SU-DHL-6 (cell line): ENCODE measurements at regions not wholly inside any gene's neighbourhood (a gene's known extent, or its start where the extent isn't known, plus 50 kb on each side); places are given as distances from the start of the nearest gene placed in this dataset.

Experiments used
- H2AFZ ChIP-seq: fragments of 200-600 bp; sonication (generic); 2 replicates; pipeline ENCODE4 v1.6.1; 2014; ENCODE audit warnings: low read depth, mild to moderate bottlenecking, moderate library complexity, mixed read lengths, antibody characterized with exemption, low read length; ENCODE audit not compliant: severe bottlenecking
- H3F3A ChIP-seq: fragments of 200-600 bp; shearing (Covaris generic); 2 replicates; pipeline ENCODE4 v1.6.0; 2016; ENCODE audit warnings: antibody characterized with exemption, mild to moderate bottlenecking; ENCODE audit not compliant: insufficient read depth
- H3K27ac ChIP-seq: fragments of 200-600 bp; sonication (generic); 2 replicates; pipeline ENCODE4 v1.5.1; 2016; ENCODE audit warnings: low read depth, mild to moderate bottlenecking, low read length, moderate library complexity, mixed read lengths
- H3K27me3 ChIP-seq: fragments of 200-600 bp; sonication (generic), shearing (Covaris generic); 2 replicates; pipeline ENCODE4 v1.6.0; 2014; ENCODE audit warnings: mild to moderate bottlenecking, low read length
- H3K36me3 ChIP-seq: fragments of 200-600 bp; sonication (generic); 2 replicates; pipeline ENCODE4 v1.6.1; 2014; ENCODE audit warnings: mild to moderate bottlenecking, low read length, mixed read lengths
- H3K4me2 ChIP-seq: fragments of 300-600, 200-600 bp; shearing (Covaris generic), sonication (generic); 2 replicates; pipeline ENCODE4 v1.6.0; 2014; ENCODE audit warnings: low read length, low read depth, mild to moderate bottlenecking; ENCODE audit not compliant: poor library complexity, severe bottlenecking
- H3K4me3 ChIP-seq: fragments of 200-600 bp; sonication (generic); 2 replicates; pipeline ENCODE4 v1.5.1; 2014; ENCODE audit warnings: antibody characterized with exemption, low read length, mild to moderate bottlenecking, mixed read lengths; ENCODE audit not compliant: insufficient read depth, poor library complexity, severe bottlenecking
- H3K79me2 ChIP-seq: fragments of 200-600 bp; sonication (generic); 2 replicates; pipeline ENCODE4 v1.6.1; 2014; ENCODE audit warnings: mild to moderate bottlenecking, low read length, moderate library complexity; ENCODE audit not compliant: insufficient read depth
- H3K9ac ChIP-seq: fragments of 200-600 bp; sonication (generic); 2 replicates; pipeline ENCODE4 v1.7.0; 2014; ENCODE audit warnings: mild to moderate bottlenecking, low read length
- H3K9me2 ChIP-seq: fragments of 200-600 bp; sonication (generic); replicated peaks from 2 replicates; pipeline ENCODE4 v1.6.1; 2014; ENCODE audit warnings: low read length; ENCODE audit not compliant: insufficient read depth
- H3K9me3 ChIP-seq: fragments of 200-600 bp; sonication (generic); 2 replicates; pipeline ENCODE4 v1.6.1; 2014; ENCODE audit warnings: low read length, mixed read lengths; ENCODE audit not compliant: insufficient read depth
- H4K20me1 ChIP-seq: fragments of 200-600 bp; sonication (generic); 2 replicates; pipeline ENCODE4 v1.6.1; 2014; ENCODE audit warnings: low read depth, mild to moderate bottlenecking, antibody characterized with exemption, low read length, moderate library complexity, mixed read lengths
- EZH2phosphoT487 ChIP-seq: fragments of 200-600 bp; sonication (generic), shearing (Covaris generic); conservative IDR thresholded peaks from 2 replicates; pipeline ENCODE4 v1.6.1; 2018; ENCODE audit warnings: mild to moderate bottlenecking, antibody characterized with exemption, low read length, moderate library complexity, mixed read lengths
- TF ChIP-seq, protein P1 (sequence below): fragments of 200-600 bp; sonication (generic); IDR thresholded peaks from one replicate; pipeline ENCODE4 v1.5.1; 2017; ENCODE audit warnings: antibody characterized with exemption, mild to moderate bottlenecking, low read length, moderate library complexity; ENCODE audit not compliant: insufficient read depth, poor library complexity, severe bottlenecking

DNA sequence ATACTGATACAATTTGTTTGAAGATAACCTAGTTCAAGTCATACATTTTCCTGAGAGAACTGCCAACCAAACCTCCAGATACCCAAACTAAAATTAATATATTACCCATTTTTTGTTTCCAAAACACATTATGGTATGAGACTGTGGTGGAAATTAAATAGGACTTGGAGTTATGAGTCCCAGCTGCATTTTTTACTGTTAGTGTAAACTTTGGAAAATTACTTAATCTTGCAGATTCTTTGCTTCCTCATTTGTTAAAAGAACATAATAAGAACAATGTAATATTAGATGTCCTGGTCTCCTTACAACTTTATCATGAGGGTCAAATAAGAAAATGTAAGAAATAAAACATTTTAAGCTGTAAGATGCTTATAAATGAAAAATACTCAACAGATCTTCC is 98.2 kb upstream of the TRIB2 start:
- H3K4me2 ChIP-seq, result no peak overlapping the region
- no peak overlapping the region for H2AFZ ChIP-seq
- TF ChIP-seq, protein P1, sequence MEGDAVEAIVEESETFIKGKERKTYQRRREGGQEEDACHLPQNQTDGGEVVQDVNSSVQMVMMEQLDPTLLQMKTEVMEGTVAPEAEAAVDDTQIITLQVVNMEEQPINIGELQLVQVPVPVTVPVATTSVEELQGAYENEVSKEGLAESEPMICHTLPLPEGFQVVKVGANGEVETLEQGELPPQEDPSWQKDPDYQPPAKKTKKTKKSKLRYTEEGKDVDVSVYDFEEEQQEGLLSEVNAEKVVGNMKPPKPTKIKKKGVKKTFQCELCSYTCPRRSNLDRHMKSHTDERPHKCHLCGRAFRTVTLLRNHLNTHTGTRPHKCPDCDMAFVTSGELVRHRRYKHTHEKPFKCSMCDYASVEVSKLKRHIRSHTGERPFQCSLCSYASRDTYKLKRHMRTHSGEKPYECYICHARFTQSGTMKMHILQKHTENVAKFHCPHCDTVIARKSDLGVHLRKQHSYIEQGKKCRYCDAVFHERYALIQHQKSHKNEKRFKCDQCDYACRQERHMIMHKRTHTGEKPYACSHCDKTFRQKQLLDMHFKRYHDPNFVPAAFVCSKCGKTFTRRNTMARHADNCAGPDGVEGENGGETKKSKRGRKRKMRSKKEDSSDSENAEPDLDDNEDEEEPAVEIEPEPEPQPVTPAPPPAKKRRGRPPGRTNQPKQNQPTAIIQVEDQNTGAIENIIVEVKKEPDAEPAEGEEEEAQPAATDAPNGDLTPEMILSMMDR, result no peak
- peaks cover 13% of the 10 kb centered on the region; the same call in 1 of the 2 replicates for H3F3A ChIP-seq
- H3K9me2 ChIP-seq, result no peaks in the 10 kb centered on the region
- no peak overlapping the region for H3K9ac ChIP-seq
- H4K20me1 ChIP-seq, result no peaks in the 10 kb centered on the region
- no peak overlapping the region for H3K27ac ChIP-seq
- H3K9me3 ChIP-seq, result no peaks in the 10 kb centered on the region
- no peak overlapping the region for H3K4me3 ChIP-seq
- no peaks in the 10 kb centered on the region for H3K27me3 ChIP-seq
- no peaks in the 10 kb centered on the region for H3K36me3 ChIP-seq
- H3K79me2 ChIP-seq, result no peaks in the 10 kb centered on the region

DNA sequence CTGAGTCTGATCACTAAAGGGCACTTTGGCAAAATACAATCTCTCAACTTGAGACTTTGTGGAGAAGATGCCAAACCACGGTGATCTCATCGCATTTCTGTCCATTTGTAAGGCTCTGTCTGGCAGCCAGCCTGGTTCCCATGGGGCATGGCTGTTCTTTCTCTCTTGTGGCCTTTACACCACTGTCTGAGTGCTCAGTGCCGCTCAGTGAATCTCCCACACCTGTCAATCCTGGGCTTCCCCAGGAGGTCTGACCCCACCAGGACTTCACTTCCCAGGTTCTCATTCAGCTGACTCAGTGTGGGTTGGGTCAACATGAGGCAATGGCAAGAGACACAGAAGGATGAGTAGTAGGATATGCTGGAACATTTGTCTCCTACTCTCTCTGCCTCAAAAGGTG is 96.8 kb upstream of the TRIB2 start:
- Histone ChIP-seq H3K9ac (no peak overlapping the region), H3K9me2 (no peaks in the 10 kb centered on the region), H3K79me2 (no peaks in the 10 kb centered on the region), H3K9me3 (no peaks in the 10 kb centered on the region), H3K36me3 (no peaks in the 10 kb centered on the region), H3F3A (peaks cover 7% of the 10 kb centered on the region; the same call in 1 of the 2 replicates), H3K27me3 (no peaks in the 10 kb centered on the region), H3K4me2 (no peak overlapping the region), H2AFZ (no peak overlapping the region), H4K20me1 (no peaks in the 10 kb centered on the region), H3K27ac (no peak overlapping the region), H3K4me3 (no peak overlapping the region)
- no peak for TF ChIP-seq EZH2phosphoT487
- TF ChIP-seq, protein P1, result no peak

- H3K4me3 ChIP-seq, result no peak overlapping the region
- H3K27me3 ChIP-seq, result no peaks in the 10 kb centered on the region
- H2AFZ ChIP-seq, result no peak overlapping the region
- no peaks in the 10 kb centered on the region for H3K9me3 ChIP-seq
- H4K20me1 ChIP-seq, result no peaks in the 10 kb centered on the region
- no peak overlapping the region for H3K4me2 ChIP-seq
- no peak overlapping the region for H3K27ac ChIP-seq
- H3K36me3 ChIP-seq, result no peaks in the 10 kb centered on the region
- H3K79me2 ChIP-seq, result no peaks in the 10 kb centered on the region
- H3K9me2 ChIP-seq, result no peaks in the 10 kb centered on the region
- TF ChIP-seq, protein P1, result no peak
- no peak for TF ChIP-seq EZH2phosphoT487
- no peak overlapping the region for H3K9ac ChIP-seq
- peaks cover 7% of the 10 kb centered on the region; the same call in 1 of the 2 replicates for H3F3A ChIP-seq
These were observed 96.0 kb upstream of the TRIB2 start for GRCh38 chr2:12620759-12621158.
